CD8-positive, alpha-beta memory T cell (primary cell): ENCODE measurements at regions not wholly inside any gene's neighbourhood (a gene's known extent, or its start where the extent isn't known, plus 50 kb on each side); places are given as distances from the start of the nearest gene placed in this dataset.

ENCODE experiments used
- CTCF ChIA-PET: fragments of 350-600 bp; sonication (Branson Sonifier 250); formaldehyde crosslinking; loops from one replicate; lab custom pipeline; 2021; ENCODE audit warnings: antibody characterized with exemption; lab: Charles Lee
- POLR2A ChIA-PET: fragments of 350-600 bp; sonication (Branson Sonifier 250); formaldehyde crosslinking; loops from one replicate; lab custom pipeline; 2021; ENCODE audit warnings: antibody characterized with exemption; lab: Charles Lee
- DNase-seq, 5 donors: peaks; one replicate each; pipeline versions ENCODE4 v3.0.0 to v3.0.0-alpha.2; 2020 to 2022; ENCODE audit warnings: mixed read lengths in 1 of 5
- H3K27ac ChIP-seq: one replicate; pipeline ENCODE4 v1.7.0; 2013; ENCODE audit warnings: low read depth, mild to moderate bottlenecking, low read length, moderate library complexity
- H3K27me3 ChIP-seq: 2 replicates; pipeline ENCODE4 v1.7.0; 2013; ENCODE audit warnings: low read length, mild to moderate bottlenecking; ENCODE audit not compliant: insufficient read depth, poor library complexity, severe bottlenecking
- H3K36me3 ChIP-seq: 2 replicates; pipeline ENCODE4 v1.7.0; 2013; ENCODE audit warnings: mild to moderate bottlenecking, low read length, moderate library complexity; ENCODE audit not compliant: insufficient read depth
- H3K4me1 ChIP-seq: 2 replicates; pipeline ENCODE4 v1.7.0; 2013; ENCODE audit warnings: mild to moderate bottlenecking, low read length, moderate library complexity; ENCODE audit not compliant: insufficient read depth
- H3K4me3 ChIP-seq: 2 replicates; pipeline ENCODE4 v1.7.0; 2013; ENCODE audit warnings: mild to moderate bottlenecking, low read length
- H3K9me3 ChIP-seq: 2 replicates; pipeline ENCODE4 v1.7.0; 2013; ENCODE audit warnings: mild to moderate bottlenecking, low read length
- H3K27ac Mint-ChIP-seq, 8 donors: one replicate each; pipeline ENCODE4 v1.8.0; 2020 to 2021; ENCODE audit warnings: mixed read lengths in 8 of 8, mild to moderate bottlenecking in 6 of 8, inconsistent platforms in 3 of 8, moderate library complexity in 3 of 8
- H3K27me3 Mint-ChIP-seq, 2 donors: one replicate each; pipeline ENCODE4 v1.8.0; 2020 to 2021; ENCODE audit warnings: mixed read lengths in 2 of 2, mild to moderate bottlenecking in 1 of 2, moderate library complexity in 1 of 2
- H3K36me3 Mint-ChIP-seq, 3 donors: one replicate each; pipeline ENCODE4 v1.8.0; 2020 to 2021; ENCODE audit warnings: mixed read lengths in 3 of 3, inconsistent platforms in 1 of 3, mild to moderate bottlenecking in 1 of 3
- H3K4me1 Mint-ChIP-seq, 3 donors: one replicate each; pipeline ENCODE4 v1.8.0; 2020 to 2021; ENCODE audit warnings: mixed read lengths in 3 of 3, inconsistent platforms in 1 of 3, mild to moderate bottlenecking in 1 of 3
- H3K4me3 Mint-ChIP-seq, 7 donors: one replicate each; pipeline ENCODE4 v1.8.0; 2020 to 2021; ENCODE audit warnings: mixed read lengths in 7 of 7, mild to moderate bottlenecking in 6 of 7, moderate library complexity in 4 of 7, inconsistent platforms in 2 of 7
- H3K9me3 Mint-ChIP-seq, 5 donors: one replicate each; pipeline ENCODE4 v1.8.0; 2020 to 2022; ENCODE audit warnings: mixed read lengths in 5 of 5, mild to moderate bottlenecking in 3 of 5, moderate library complexity in 2 of 5, inconsistent platforms in 1 of 5

- no peaks in the 10 kb centered on the region for H3K36me3 ChIP-seq
- Mint-ChIP-seq H3K4me3 (no peak overlapping the region), H3K27me3 (no peaks in the 10 kb centered on the region), H3K36me3 (no peaks in the 10 kb centered on the region), H3K4me1 (no peaks in the 10 kb centered on the region), H3K9me3 (peaks cover 0 to 10% (median 3%) of the 10 kb centered on the region in 5 donors), H3K27ac (no peak overlapping the region)
- no peak overlapping the region for H3K27ac ChIP-seq
- H3K9me3 ChIP-seq = no peaks in the 10 kb centered on the region
- ChIA-PET POLR2A (no interaction called here), CTCF (no interaction called here)
- H3K4me3 ChIP-seq = no peak overlapping the region
- no peaks in the 10 kb centered on the region for H3K27me3 ChIP-seq
- no peaks in the 10 kb centered on the region for H3K4me1 ChIP-seq
- DNase-seq = no peak
Observed at GRCh38 chr4:33390976-33391375, 2670.8 kb downstream of the PCDH7 start.

DNA sequence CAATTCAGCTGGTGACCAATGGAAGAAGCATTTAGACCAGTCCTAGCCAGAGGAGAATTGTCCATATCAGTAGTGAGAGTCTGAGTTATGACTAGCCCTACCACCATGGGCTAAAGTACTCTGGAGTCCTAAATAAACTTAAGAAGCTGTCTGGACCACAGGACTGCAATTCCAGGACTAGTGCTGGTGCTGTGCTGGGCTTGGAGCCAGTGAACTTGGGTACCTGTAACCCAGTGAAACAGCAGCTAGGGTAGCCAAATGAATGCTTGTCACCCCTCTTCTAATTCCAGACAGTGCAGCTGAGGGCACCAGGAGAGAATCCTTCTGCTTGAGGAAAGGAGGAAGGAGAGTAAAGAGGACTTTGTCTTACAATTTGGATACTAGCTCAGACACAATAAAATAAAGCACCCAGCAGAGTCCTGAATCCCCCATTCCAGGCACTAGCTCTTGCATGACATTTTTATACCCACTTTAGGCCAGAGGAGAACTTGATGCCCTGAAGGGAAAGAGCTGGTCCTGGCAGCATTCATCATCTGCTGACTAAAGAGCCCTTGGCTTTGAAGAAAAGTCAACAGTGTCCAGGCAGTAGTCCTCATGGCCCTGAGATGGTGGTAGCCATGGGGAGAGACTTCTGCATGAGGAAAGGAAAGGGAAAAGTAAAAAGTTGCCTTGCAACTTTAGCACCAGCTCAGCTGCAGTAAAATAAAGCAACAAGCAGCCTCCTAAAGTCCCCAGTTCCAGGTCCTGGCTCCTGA is 2675.7 kb downstream of the PCDH7 start:
- H3K4me3 Mint-ChIP-seq = no peak overlapping the region
- no peak overlapping the region for H3K4me3 ChIP-seq
- no peaks in the 10 kb centered on the region for H3K27me3 Mint-ChIP-seq
- H3K4me1 ChIP-seq = no peaks in the 10 kb centered on the region
- peaks cover 3 to 15% (median 7%) of the 10 kb centered on the region in 5 donors for H3K9me3 Mint-ChIP-seq
- no peaks in the 10 kb centered on the region for H3K4me1 Mint-ChIP-seq
- POLR2A ChIA-PET = no interaction called here
- DNase-seq = no peak
- H3K36me3 ChIP-seq = no peaks in the 10 kb centered on the region
- H3K27ac Mint-ChIP-seq = no peak overlapping the region
- no peaks in the 10 kb centered on the region for H3K27me3 ChIP-seq
- H3K9me3 ChIP-seq = no peaks in the 10 kb centered on the region
- CTCF ChIA-PET = no interaction called here
- H3K36me3 Mint-ChIP-seq = no peaks in the 10 kb centered on the region
- H3K27ac ChIP-seq = no peak overlapping the region

- H3K4me1 ChIP-seq = no peaks in the 10 kb centered on the region
- POLR2A ChIA-PET = no interaction called here
- Mint-ChIP-seq H3K4me3 (no peak overlapping the region), H3K27ac (no peak overlapping the region), H3K9me3 (peaks cover 1 to 31% (median 7%) of the 10 kb centered on the region in 5 donors), H3K36me3 (no peaks in the 10 kb centered on the region), H3K4me1 (no peaks in the 10 kb centered on the region), H3K27me3 (no peaks in the 10 kb centered on the region)
- H3K36me3 ChIP-seq = no peaks in the 10 kb centered on the region
- CTCF ChIA-PET = no interaction called here
- H3K27me3 ChIP-seq = no peaks in the 10 kb centered on the region
- H3K9me3 ChIP-seq = no peaks in the 10 kb centered on the region
- no peak overlapping the region for H3K27ac ChIP-seq
- no peak for DNase-seq
- H3K4me3 ChIP-seq = no peak overlapping the region
Observed at GRCh38 chr4:33400504-33400903, 2680.3 kb downstream of the PCDH7 start.

DNA sequence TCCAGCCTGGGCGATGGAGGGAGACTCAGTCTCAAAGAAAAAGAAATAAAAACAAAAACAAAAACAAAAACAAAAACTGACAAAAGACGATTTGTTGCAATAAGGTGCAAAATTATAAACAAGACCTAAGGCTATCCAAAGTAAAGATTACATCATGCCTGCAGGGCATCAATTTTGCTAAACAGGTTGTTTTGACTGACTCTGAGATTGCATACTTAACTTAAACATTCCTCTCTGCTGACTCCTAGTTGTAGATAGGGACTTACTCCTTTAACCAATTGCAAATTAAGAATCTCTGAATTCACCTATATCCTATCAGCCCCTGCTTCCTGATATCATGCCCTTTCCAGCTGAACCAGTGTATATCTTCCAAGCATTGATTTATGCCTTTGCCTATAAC is 2687.3 kb downstream of the PCDH7 start:
- Histone ChIP-seq H3K36me3 (no peaks in the 10 kb centered on the region), H3K4me1 (no peaks in the 10 kb centered on the region), H3K27ac (no peak overlapping the region), H3K27me3 (no peaks in the 10 kb centered on the region), H3K4me3 (no peak overlapping the region), H3K9me3 (no peaks in the 10 kb centered on the region)
- POLR2A ChIA-PET = no interaction called here
- Mint-ChIP-seq H3K4me1 (no peaks in the 10 kb centered on the region), H3K27me3 (no peaks in the 10 kb centered on the region), H3K27ac (no peak overlapping the region), H3K36me3 (no peaks in the 10 kb centered on the region), H3K9me3 (peaks cover 3 to 52% (median 8%) of the 10 kb centered on the region in 5 donors), H3K4me3 (no peak overlapping the region)
- no peak for DNase-seq
- CTCF ChIA-PET = no interaction called here

GRCh38 chr4:33411182-33411581 is 2691.0 kb downstream of the PCDH7 start:
- no peaks in the 10 kb centered on the region for H3K36me3 ChIP-seq
- DNase-seq = no peak
- H3K27ac ChIP-seq = no peak overlapping the region
- ChIA-PET POLR2A (no interaction called here), CTCF (no interaction called here)
- no peak overlapping the region for H3K4me3 Mint-ChIP-seq
- no peaks in the 10 kb centered on the region for H3K4me1 ChIP-seq
- no peaks in the 10 kb centered on the region for H3K9me3 ChIP-seq
- H3K4me3 ChIP-seq = no peak overlapping the region
- H3K36me3 Mint-ChIP-seq = no peaks in the 10 kb centered on the region
- peaks cover 3 to 50% (median 4%) of the 10 kb centered on the region in 5 donors for H3K9me3 Mint-ChIP-seq
- H3K4me1 Mint-ChIP-seq = no peaks in the 10 kb centered on the region
- no peak overlapping the region for H3K27ac Mint-ChIP-seq
- H3K27me3 Mint-ChIP-seq = no peaks in the 10 kb centered on the region
- no peaks in the 10 kb centered on the region for H3K27me3 ChIP-seq

DNA sequence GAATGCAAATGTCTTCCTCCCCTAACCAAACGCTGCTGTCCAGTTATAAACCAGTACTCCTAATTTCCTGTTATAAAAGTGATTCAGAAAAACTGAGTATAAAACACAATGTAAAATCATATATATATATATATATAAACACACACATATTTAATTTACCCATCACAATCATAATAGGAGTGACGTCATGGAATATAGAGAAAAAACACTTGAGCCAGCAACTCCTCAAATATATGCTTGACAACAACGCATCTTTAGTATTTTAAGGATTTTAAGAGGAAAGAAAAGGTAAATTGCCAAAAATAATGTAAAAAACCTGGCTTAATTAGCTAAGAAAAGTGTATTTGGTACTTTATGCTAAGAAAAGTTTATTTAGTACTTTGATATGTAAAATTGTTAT is 2701.7 kb downstream of the PCDH7 start:
- Mint-ChIP-seq H3K27me3 (no peaks in the 10 kb centered on the region), H3K4me1 (no peaks in the 10 kb centered on the region), H3K27ac (no peak overlapping the region), H3K36me3 (no peaks in the 10 kb centered on the region), H3K4me3 (no peak overlapping the region), H3K9me3 (peaks cover 5 to 34% (median 10%) of the 10 kb centered on the region in 5 donors)
- ChIA-PET POLR2A (no interaction called here), CTCF (no interaction called here)
- Histone ChIP-seq H3K27ac (no peak overlapping the region), H3K4me1 (no peaks in the 10 kb centered on the region), H3K27me3 (no peaks in the 10 kb centered on the region), H3K9me3 (peaks cover 5% of the 10 kb centered on the region), H3K36me3 (no peaks in the 10 kb centered on the region), H3K4me3 (no peak overlapping the region)
- no peak for DNase-seq

DNA sequence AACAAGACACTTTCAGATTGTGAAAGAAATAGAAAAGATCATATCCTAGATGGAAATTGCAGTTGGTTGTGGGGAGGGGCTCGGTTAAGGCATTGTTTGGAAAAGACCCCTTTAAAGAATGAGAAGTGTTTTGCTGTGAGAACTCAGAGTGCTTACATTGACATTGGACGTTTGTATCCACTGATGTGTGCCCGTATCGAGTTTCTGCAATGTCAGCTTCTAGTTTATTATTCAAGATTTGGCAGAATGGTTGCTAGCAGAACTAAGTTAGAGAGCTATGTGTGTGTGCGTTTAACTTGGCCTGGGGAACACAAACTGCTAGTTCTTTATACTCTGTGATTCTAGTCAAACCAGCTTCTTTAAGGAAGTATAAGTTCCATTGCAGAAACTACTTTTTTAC is 2702.5 kb downstream of the PCDH7 start:
- CTCF ChIA-PET = no interaction called here
- H3K27ac Mint-ChIP-seq = no peak overlapping the region
- no peaks in the 10 kb centered on the region for H3K27me3 ChIP-seq

DNA sequence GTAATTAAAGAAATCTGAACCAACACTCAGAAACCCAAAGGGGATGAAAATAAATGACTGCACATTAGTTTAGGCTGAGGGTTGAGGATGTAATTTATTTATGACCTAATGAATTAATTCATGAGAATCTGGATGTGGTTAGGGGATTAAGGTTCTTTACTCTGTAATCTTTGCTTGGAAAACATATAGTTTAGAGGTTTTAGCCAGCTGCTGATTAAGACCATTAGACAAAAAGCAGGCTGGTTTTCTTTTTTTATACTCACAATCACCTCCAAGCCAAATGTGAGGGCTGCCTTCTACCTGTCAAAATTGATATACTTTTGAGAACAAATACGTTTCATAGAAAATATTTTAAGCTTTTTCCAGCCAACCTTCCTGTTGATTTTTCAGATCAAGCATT is 2705.8 kb downstream of the PCDH7 start:
- ChIA-PET CTCF (no interaction called here), POLR2A (no interaction called here)
- Mint-ChIP-seq H3K27ac (no peak overlapping the region), H3K36me3 (no peaks in the 10 kb centered on the region), H3K4me1 (no peaks in the 10 kb centered on the region), H3K4me3 (no peak overlapping the region), H3K27me3 (no peaks in the 10 kb centered on the region), H3K9me3 (peaks cover 0 to 25% (median 4%) of the 10 kb centered on the region in 5 donors)
- Histone ChIP-seq H3K27ac (no peak overlapping the region), H3K4me1 (no peaks in the 10 kb centered on the region), H3K4me3 (no peak overlapping the region), H3K27me3 (no peaks in the 10 kb centered on the region), H3K9me3 (peaks cover 5% of the 10 kb centered on the region), H3K36me3 (no peaks in the 10 kb centered on the region)
- no peak for DNase-seq

More for the DNA sequence above, 2702.5 kb downstream of the PCDH7 start:
- POLR2A ChIA-PET = no interaction called here
- Histone ChIP-seq H3K9me3 (peaks cover 5% of the 10 kb centered on the region), H3K4me3 (no peak overlapping the region), H3K4me1 (no peaks in the 10 kb centered on the region), H3K36me3 (no peaks in the 10 kb centered on the region), H3K27ac (no peak overlapping the region)
- no peaks in the 10 kb centered on the region for H3K27me3 Mint-ChIP-seq
- H3K36me3 Mint-ChIP-seq = no peaks in the 10 kb centered on the region
- no peak overlapping the region for H3K4me3 Mint-ChIP-seq
- no peaks in the 10 kb centered on the region for H3K4me1 Mint-ChIP-seq
- peaks cover 3 to 33% (median 9%) of the 10 kb centered on the region in 5 donors for H3K9me3 Mint-ChIP-seq
- no peak for DNase-seq
